NCI-H146 treated with DMSO at 0.1 percent for 48 hours (cell line): ENCODE measurements at regions not wholly inside any gene's neighbourhood (a gene's known extent, or its start where the extent isn't known, plus 50 kb on each side); places are given as distances from the start of the nearest gene placed in this dataset.
"Not testable (repeated sequence)": the region's sequence is repeated elsewhere in the genome, so short reads cannot be mapped to it uniquely, and the experiment has no call there.

ENCODE experiments used
- DNase-seq: peaks from one replicate; lab custom pipeline; 2025; ENCODE audit not compliant: unreplicated experiment; lab: John Stamatoyannopoulos, UW

- DNase-seq, result no peak
Measured at GRCh38 chr2:176566496-176566895, 297.3 kb downstream of the MTX2 start.

- DNase-seq, result no peak
Measured at GRCh38 chr2:176566961-176567360, 297.7 kb downstream of the MTX2 start.

- no peak for DNase-seq
Measured at GRCh38 chr2:176567361-176567760, 298.1 kb downstream of the MTX2 start.

GRCh38 chr2:176569574-176569973, 300.3 kb downstream of the MTX2 start:
- DNase-seq, result no peak

- no peak for DNase-seq
Measured at GRCh38 chr2:176573612-176574483, 304.6 kb downstream of the MTX2 start.

GRCh38 chr2:176574484-176575236, 305.4 kb downstream of the MTX2 start:
- no peak for DNase-seq

- DNase-seq, result no peak
Measured at GRCh38 chr2:176575237-176575744, 306.0 kb downstream of the MTX2 start.

- DNase-seq, result no peak
Measured at GRCh38 chr2:176577054-176577453, 307.8 kb downstream of the MTX2 start.

- DNase-seq, result not testable (repeated sequence)
Measured at GRCh38 chr2:176578292-176578691, 309.1 kb downstream of the MTX2 start.

GRCh38 chr2:176579608-176580007, 310.4 kb downstream of the MTX2 start:
- DNase-seq, result no peak

GRCh38 chr2:176581557-176582165, 312.4 kb downstream of the MTX2 start:
- no peak for DNase-seq

GRCh38 chr2:176582176-176582575, 312.9 kb downstream of the MTX2 start:
- no peak for DNase-seq

- no peak for DNase-seq
Measured at GRCh38 chr2:176582990-176583481, 313.8 kb downstream of the MTX2 start.

GRCh38 chr2:176583607-176584006, 314.4 kb downstream of the MTX2 start:
- DNase-seq, result no peak

- DNase-seq, result no peak
Measured at GRCh38 chr2:176584333-176584732, 315.1 kb downstream of the MTX2 start.

GRCh38 chr2:176585291-176585690, 316.0 kb downstream of the MTX2 start:
- no peak for DNase-seq

GRCh38 chr2:176585791-176586190, 316.5 kb downstream of the MTX2 start:
- DNase-seq, result no peak

- DNase-seq, result no peak
Measured at GRCh38 chr2:176589287-176589686, 320.0 kb downstream of the MTX2 start.

- no peak for DNase-seq
Measured at GRCh38 chr2:176589825-176590440, 320.7 kb downstream of the MTX2 start.

- DNase-seq, result no peak
Measured at GRCh38 chr2:176592216-176592615, 323.0 kb downstream of the MTX2 start.

GRCh38 chr2:176595986-176596385, 326.7 kb downstream of the MTX2 start:
- DNase-seq, result no peak
